ENCODE measurements at regions not wholly inside any gene's neighbourhood (a gene's known extent, or its start where the extent isn't known, plus 50 kb on each side); places are given as distances from the start of the nearest gene placed in this dataset.

GRCh38 chr2:39994151-39994550, 215.1 kb upstream of the THUMPD2 start:
- no peak overlapping the region for H3K4me3 ChIP-seq (ENCODE audit: low read depth, low read length)
- no peak for DNase-seq (ENCODE audit: low read depth)
- TF ChIP-seq CTCF (IDR thresholded peaks at IDR 0.05; ENCODE audit: low read depth, low read length): no peak
- no peak for TF ChIP-seq MAX (IDR thresholded peaks at IDR 0.05; ENCODE audit: low read depth, low read length)
- TF ChIP-seq POLR2A (IDR thresholded peaks at IDR 0.05; ENCODE audit: extremely low read depth, insufficient read length): no peak

GRCh38 chr2:39991298-39991697, 212.2 kb upstream of the THUMPD2 start:
- H3K4me3 ChIP-seq (ENCODE audit: low read depth, low read length): no peak overlapping the region
- no peak for TF ChIP-seq CTCF (IDR thresholded peaks at IDR 0.05; ENCODE audit: low read depth, low read length)
- TF ChIP-seq POLR2A (IDR thresholded peaks at IDR 0.05; ENCODE audit: extremely low read depth, insufficient read length): no peak
- TF ChIP-seq MYC (IDR thresholded peaks at IDR 0.05; ENCODE audit: low read depth, low read length): no peak
- TF ChIP-seq MAX (IDR thresholded peaks at IDR 0.05; ENCODE audit: low read depth, low read length): no peak
- DNase-seq (ENCODE audit: low read depth): no peak

GRCh38 chr2:39990335-39990900, 211.4 kb upstream of the THUMPD2 start:
- H3K4me3 ChIP-seq (ENCODE audit: low read depth, low read length): no peak overlapping the region

GRCh38 chr2:39989888-39990287, 210.8 kb upstream of the THUMPD2 start:
- no peak for DNase-seq (ENCODE audit: low read depth)
- TF ChIP-seq CTCF (IDR thresholded peaks at IDR 0.05; ENCODE audit: low read depth, low read length): no peak
- TF ChIP-seq MYC (IDR thresholded peaks at IDR 0.05; ENCODE audit: low read depth, low read length): no peak
- no peak for TF ChIP-seq POLR2A (IDR thresholded peaks at IDR 0.05; ENCODE audit: extremely low read depth, insufficient read length)
- TF ChIP-seq MAX (IDR thresholded peaks at IDR 0.05; ENCODE audit: low read depth, low read length): no peak

More at GRCh38 chr2:39990335-39990900, 211.4 kb upstream of the THUMPD2 start:
- DNase-seq (ENCODE audit: low read depth): no peak
- TF ChIP-seq POLR2A (IDR thresholded peaks at IDR 0.05; ENCODE audit: extremely low read depth, insufficient read length): no peak
- TF ChIP-seq MAX (IDR thresholded peaks at IDR 0.05; ENCODE audit: low read depth, low read length): no peak
- no peak for TF ChIP-seq CTCF (IDR thresholded peaks at IDR 0.05; ENCODE audit: low read depth, low read length)

GRCh38 chr2:39981883-39982311, 202.8 kb upstream of the THUMPD2 start:
- no peak for TF ChIP-seq MYC (IDR thresholded peaks at IDR 0.05; ENCODE audit: low read depth, low read length)
- TF ChIP-seq MAX (IDR thresholded peaks at IDR 0.05; ENCODE audit: low read depth, low read length): no peak
- TF ChIP-seq POLR2A (IDR thresholded peaks at IDR 0.05; ENCODE audit: extremely low read depth, insufficient read length): no peak
- TF ChIP-seq CTCF (IDR thresholded peaks at IDR 0.05; ENCODE audit: low read depth, low read length): no peak
- H3K4me3 ChIP-seq (ENCODE audit: low read depth, low read length): no peak overlapping the region
- DNase-seq (ENCODE audit: low read depth): no peak

More at GRCh38 chr2:39989888-39990287, 210.8 kb upstream of the THUMPD2 start:
- no peak overlapping the region for H3K4me3 ChIP-seq (ENCODE audit: low read depth, low read length)

All from NB4 (cell line).